SK-N-SH (cell line): ENCODE measurements at regions not wholly inside any gene's neighbourhood (a gene's known extent, or its start where the extent isn't known, plus 50 kb on each side); places are given as distances from the start of the nearest gene placed in this dataset.

ENCODE experiments used
- CTCF ChIA-PET: fragments of 300-600, 350-600 bp; formaldehyde crosslinking; extraction: SDS; loops from one replicate; lab custom pipeline; 2021; lab: Yijun Ruan, JAX
- POLR2A ChIA-PET: fragments of 350-600 bp; sonication (Branson Sonifier 250); formaldehyde crosslinking; extraction: SDS; loops from one replicate; lab custom pipeline; 2020; ENCODE audit warnings: antibody characterized with exemption, inconsistent platforms; lab: Yijun Ruan, JAX
- DNase-seq: peaks from one replicate; pipeline ENCODE4 v3.0.0; 2012
- H2AFZ ChIP-seq: fragments of 200-600 bp; sonication (generic); 2 replicates; pipeline ENCODE4 v1.8.1; 2016; ENCODE audit warnings: antibody characterized with exemption, mild to moderate bottlenecking, low read depth
- H3F3A ChIP-seq: fragments of 200-600 bp; sonication (generic); replicated peaks from 2 replicates; pipeline ENCODE3; 2016; ENCODE audit warnings: antibody characterized with exemption, mild to moderate bottlenecking; ENCODE audit not compliant: insufficient read depth
- H3K27ac ChIP-seq, 2 experiments: fragments of 200-500 bp in 1 of 2; fragments of 200-600 bp in 1 of 2; sonication (Bioruptor generic) in 1 of 2; sonication (generic), shearing (Covaris generic) in 1 of 2; 2 replicates each; pipeline versions ENCODE4 v1.5.1 to v1.6.1; 2014 to 2016; ENCODE audit warnings: low read depth in 2 of 2, inconsistent platforms in 1 of 2, low read length in 1 of 2, mild to moderate bottlenecking in 1 of 2, mixed read lengths in 1 of 2
- H3K27me3 ChIP-seq: fragments of 200-600 bp; sonication (generic), shearing (Covaris generic); 2 replicates; pipeline ENCODE4 v1.6.1; 2016; ENCODE audit warnings: mixed run types; ENCODE audit not compliant: insufficient read depth
- H3K36me3 ChIP-seq, 2 experiments: fragments of 200-500 bp in 1 of 2; fragments of 200-600 bp in 1 of 2; sonication (Bioruptor generic) in 1 of 2; sonication (generic) in 1 of 2; replicated peaks in 1 of 2; 2 replicates each; pipeline versions ENCODE3 to v1.5.1; 2014 to 2016; ENCODE audit warnings: low read length in 1 of 2, mild to moderate bottlenecking in 1 of 2; ENCODE audit not compliant: insufficient read depth in 2 of 2, control insufficient read depth in 1 of 2
- H3K4me1 ChIP-seq, 2 experiments: fragments of 200-500 bp in 1 of 2; fragments of 200-600 bp in 1 of 2; sonication (Bioruptor generic) in 1 of 2; sonication (generic), shearing (Covaris generic) in 1 of 2; 2 replicates each; pipeline versions ENCODE4 v1.5.1 to v1.6.1; 2014 to 2016; ENCODE audit warnings: low read depth in 1 of 2, low read length in 1 of 2, mixed run types in 1 of 2; ENCODE audit not compliant: insufficient read depth in 2 of 2, control insufficient read depth in 1 of 2
- H3K4me2 ChIP-seq: fragments of 200-600 bp; sonication (generic), shearing (Covaris generic); 2 replicates; pipeline ENCODE4 v1.6.1; 2017; ENCODE audit warnings: mixed run types
- H3K4me3 ChIP-seq, 2 experiments: fragments of 200-500 bp in 1 of 2; fragments of 200-600 bp in 1 of 2; sonication (Bioruptor generic) in 1 of 2; sonication (generic), shearing (Covaris generic) in 1 of 2; 2 replicates each; pipeline versions ENCODE4 v1.5.1 to v1.8.1; 2014 to 2016; ENCODE audit warnings: low read depth in 2 of 2, inconsistent platforms in 1 of 2, low read length in 1 of 2, mild to moderate bottlenecking in 1 of 2, mixed read lengths in 1 of 2, moderate library complexity in 1 of 2
- H3K79me2 ChIP-seq: fragments of 200-600 bp; sonication (generic); 2 replicates; pipeline ENCODE4 v1.8.1; 2017; ENCODE audit warnings: mild to moderate bottlenecking; ENCODE audit not compliant: insufficient read depth
- H3K9ac ChIP-seq: fragments of 200-600 bp; sonication (generic); 2 replicates; pipeline ENCODE4 v1.6.1; 2017; ENCODE audit warnings: mixed run types
- H3K9me2 ChIP-seq: fragments of 200-600 bp; sonication (generic); 2 replicates; pipeline ENCODE4 v1.6.1; 2017; ENCODE audit warnings: mixed run types
- H3K9me3 ChIP-seq: fragments of 200-600 bp; sonication (generic); 2 replicates; pipeline ENCODE4 v1.6.1; 2017; ENCODE audit warnings: mixed run types, mild to moderate bottlenecking, moderate library complexity
- H4K20me1 ChIP-seq: fragments of 200-600 bp; sonication (generic); 2 replicates; pipeline ENCODE4 v1.6.1; 2017; ENCODE audit warnings: mild to moderate bottlenecking, mixed run types; ENCODE audit not compliant: insufficient read depth
- CTCF ChIP-seq: fragments of 200-600 bp; sonication (generic); IDR thresholded peaks from 2 replicates; pipeline ENCODE4 v1.6.1; 2017; ENCODE audit warnings: antibody characterized with exemption, mild to moderate bottlenecking, moderate library complexity
- EZH2phosphoT487 ChIP-seq: fragments of 200-600 bp; sonication (generic); IDR thresholded peaks from 2 replicates; pipeline ENCODE4 v1.6.1; 2017; ENCODE audit warnings: low read depth, mixed run types, mild to moderate bottlenecking, antibody characterized with exemption, moderate library complexity, borderline replicate concordance
- RAD21 ChIP-seq: IDR thresholded peaks from 2 replicates; pipeline ENCODE4 v1.6.1; 2012; ENCODE audit warnings: mild to moderate bottlenecking, low read length
- REST ChIP-seq: IDR thresholded peaks from 2 replicates; pipeline ENCODE4 v1.6.1; 2012; ENCODE audit warnings: mild to moderate bottlenecking, low read depth, low read length, moderate library complexity
- RFX5 ChIP-seq: IDR thresholded peaks from 2 replicates; pipeline ENCODE4 v1.6.1; 2012; ENCODE audit warnings: mild to moderate bottlenecking, improper control_type of control experiment, low read length
- RXRA ChIP-seq: IDR thresholded peaks from 2 replicates; pipeline ENCODE4 v1.4.0; 2012; ENCODE audit warnings: low read depth, mild to moderate bottlenecking, borderline replicate concordance
- USF2 ChIP-seq: fragments of 150-350 bp; IDR thresholded peaks from 2 replicates; pipeline ENCODE4 v1.6.1; 2017; ENCODE audit warnings: antibody characterized with exemption, low read length, low read depth, borderline replicate concordance
- WGBS: methylation state at CpG from one replicate; pipeline ENCODE4 v1.1.6; 2017; ENCODE audit warnings: low lambda C conversion rate; 5-methylcytosine and 5-hydroxymethylcytosine counted together
- TF ChIP-seq, protein P1 (sequence below): IDR thresholded peaks from 2 replicates; pipeline ENCODE4 v1.4.0; 2012; ENCODE audit warnings: low read depth, borderline replicate concordance

DNA sequence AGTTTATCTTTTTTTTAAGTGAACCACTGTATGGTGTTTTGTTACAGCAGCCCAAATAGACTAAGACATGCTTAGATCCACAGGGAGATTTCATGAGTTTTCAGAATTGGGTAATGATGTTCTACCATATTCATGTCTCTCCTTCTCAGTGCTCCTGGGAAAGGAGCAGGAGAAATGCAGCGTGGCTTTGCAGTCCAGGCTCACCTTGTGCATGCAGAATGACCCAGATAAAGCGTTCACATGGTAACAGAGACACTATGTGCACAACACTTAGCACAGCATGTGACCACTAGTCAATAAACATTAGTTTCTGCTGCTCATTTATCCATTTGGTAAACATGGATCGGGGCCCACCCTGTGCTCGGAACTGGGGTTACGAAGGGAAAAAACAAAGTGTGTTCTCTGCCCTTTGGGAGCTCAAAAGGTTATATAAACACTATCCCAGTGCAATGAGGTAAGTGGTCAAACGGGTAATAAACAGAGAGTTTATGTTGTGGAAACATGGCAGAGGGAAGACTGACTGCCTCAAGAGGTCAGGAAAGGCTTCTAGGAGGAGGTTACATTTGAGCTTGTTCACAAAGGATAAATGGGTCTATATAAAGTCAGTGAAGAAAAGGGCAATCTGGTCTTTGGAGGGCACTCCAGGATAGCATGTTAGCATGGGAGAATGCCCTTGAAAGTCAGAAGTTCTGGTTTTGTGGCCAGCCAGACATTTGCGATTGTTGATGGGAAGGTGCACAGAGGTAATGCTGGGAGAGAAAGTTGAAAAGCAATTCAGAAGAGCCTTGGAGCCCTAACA is 299.2 kb downstream of the TDRD15 start:
- Histone ChIP-seq H4K20me1 (no peaks in the 10 kb centered on the region), H3K9me3 (peaks cover 4% of the 10 kb centered on the region; the same call in 1 of the 2 replicates), H3K9ac (no peak overlapping the region), H3K4me1 (peaks cover 0 to 3% of the 10 kb centered on the region in 2 experiments; a peak in 1 of 4 replicates), H3K9me2 (no peaks in the 10 kb centered on the region), H3K27me3 (no peaks in the 10 kb centered on the region), H3K36me3 (no peaks in the 10 kb centered on the region), H3K4me3 (no peak overlapping the region; a peak in 1 of 4 replicates), H3K27ac (no peak overlapping the region), H3K4me2 (no peak overlapping the region), H3F3A (no peaks in the 10 kb centered on the region), H3K79me2 (no peaks in the 10 kb centered on the region), H2AFZ (no peak overlapping the region)
- no peak for TF ChIP-seq CTCF
- peak; percentile 42 for TF ChIP-seq RAD21
- POLR2A ChIA-PET = no interaction called here
- DNase-seq = no peak
- CTCF ChIA-PET = interaction anchor here (0.9 to 2.5 kb wide), 10 partner anchors 8 to 246 kb away, joined by 3 to 13 read pairs (median 3); no protein-coding TSS in a partner anchor
- 29% methylated on average over 7 of the region's 7 CpGs for WGBS

DNA sequence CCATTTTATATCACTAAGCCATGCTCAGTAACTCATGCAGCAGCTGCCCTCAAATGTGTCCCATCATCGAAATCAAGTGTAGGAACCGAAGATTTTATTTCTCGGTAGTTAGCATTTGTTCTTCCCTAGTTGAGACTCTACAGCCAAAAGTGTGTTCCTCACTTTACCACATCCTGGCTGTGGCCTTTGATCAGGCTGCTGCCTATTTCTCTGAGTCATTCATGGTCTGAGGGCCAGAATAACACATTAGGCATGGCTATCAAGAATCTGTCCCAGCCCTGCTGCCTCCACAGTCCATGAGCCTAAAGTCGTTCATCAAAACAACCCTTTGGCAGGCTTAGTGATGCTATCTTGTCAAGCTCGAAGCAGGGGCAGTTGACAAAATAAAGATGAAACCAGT is 300.1 kb downstream of the TDRD15 start:
- no peaks in the 10 kb centered on the region for H3K27me3 ChIP-seq
- no peak for DNase-seq
- no peak overlapping the region for H3K9ac ChIP-seq
- H3K27ac ChIP-seq = no peak overlapping the region
- H3F3A ChIP-seq = no peaks in the 10 kb centered on the region
- H3K36me3 ChIP-seq = no peaks in the 10 kb centered on the region
- H4K20me1 ChIP-seq = no peaks in the 10 kb centered on the region
- no peak overlapping the region for H3K4me2 ChIP-seq
- H3K9me2 ChIP-seq = no peaks in the 10 kb centered on the region
- H3K4me3 ChIP-seq = no peak overlapping the region; a peak in 1 of 4 replicates
- H3K4me1 ChIP-seq = peaks cover 0 to 3% of the 10 kb centered on the region in 2 experiments; a peak in 1 of 4 replicates
- no peak overlapping the region for H2AFZ ChIP-seq
- ChIA-PET POLR2A (no interaction called here), CTCF (no interaction called here)
- H3K79me2 ChIP-seq = no peaks in the 10 kb centered on the region
- H3K9me3 ChIP-seq = peaks cover 3% of the 10 kb centered on the region; the same call in 1 of the 2 replicates
- WGBS = 47% methylated on average over 5 of the region's 5 CpGs
- TF ChIP-seq CTCF = no peak
- TF ChIP-seq USF2 = no peak
- TF ChIP-seq RFX5 = no peak
- no peak for TF ChIP-seq REST
- no peak for TF ChIP-seq EZH2phosphoT487
- TF ChIP-seq, protein P1, sequence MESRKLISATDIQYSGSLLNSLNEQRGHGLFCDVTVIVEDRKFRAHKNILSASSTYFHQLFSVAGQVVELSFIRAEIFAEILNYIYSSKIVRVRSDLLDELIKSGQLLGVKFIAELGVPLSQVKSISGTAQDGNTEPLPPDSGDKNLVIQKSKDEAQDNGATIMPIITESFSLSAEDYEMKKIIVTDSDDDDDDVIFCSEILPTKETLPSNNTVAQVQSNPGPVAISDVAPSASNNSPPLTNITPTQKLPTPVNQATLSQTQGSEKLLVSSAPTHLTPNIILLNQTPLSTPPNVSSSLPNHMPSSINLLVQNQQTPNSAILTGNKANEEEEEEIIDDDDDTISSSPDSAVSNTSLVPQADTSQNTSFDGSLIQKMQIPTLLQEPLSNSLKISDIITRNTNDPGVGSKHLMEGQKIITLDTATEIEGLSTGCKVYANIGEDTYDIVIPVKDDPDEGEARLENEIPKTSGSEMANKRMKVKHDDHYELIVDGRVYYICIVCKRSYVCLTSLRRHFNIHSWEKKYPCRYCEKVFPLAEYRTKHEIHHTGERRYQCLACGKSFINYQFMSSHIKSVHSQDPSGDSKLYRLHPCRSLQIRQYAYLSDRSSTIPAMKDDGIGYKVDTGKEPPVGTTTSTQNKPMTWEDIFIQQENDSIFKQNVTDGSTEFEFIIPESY = no peak
- TF ChIP-seq RAD21 = no peak
- TF ChIP-seq RXRA = no peak
- TF ChIP-seq, all 33 proteins: peak for 0
